Tibial nerve (tissue), 4 donors: ENCODE measurements at regions not wholly inside any gene's neighbourhood (a gene's known extent, or its start where the extent isn't known, plus 50 kb on each side); places are given as distances from the start of the nearest gene placed in this dataset.

Experiments
- DNase-seq, 2 donors: peaks; one replicate each; pipeline ENCODE4 v3.0.0-alpha.2; 2019; ENCODE audit warnings: low spot score in 2 of 2
- H3K27ac ChIP-seq, 4 donors: fragments of 200-600 bp; sonication (generic) in 3 of 4; one replicate each; pipeline ENCODE4 v1.5.1; 2017 to 2019; ENCODE audit warnings: mild to moderate bottlenecking in 1 of 4
- H3K27me3 ChIP-seq, 2 donors: fragments of 200-600 bp; sonication (generic) in 1 of 2; one replicate each; pipeline versions ENCODE4 v1.5.1 to v1.6.0; 2017 to 2019
- H3K36me3 ChIP-seq, 3 donors: fragments of 200-600 bp; sonication (generic); one replicate each; pipeline ENCODE4 v1.5.1; 2018 to 2019
- H3K4me1 ChIP-seq, 4 donors: fragments of 200-600 bp; sonication (generic) in 3 of 4; one replicate each; pipeline ENCODE4 v1.5.1; 2017 to 2019
- H3K4me3 ChIP-seq, 4 donors: fragments of 200-600 bp; sonication (generic) in 3 of 4; one replicate each; pipeline ENCODE4 v1.5.1; 2017 to 2019; ENCODE audit warnings: mild to moderate bottlenecking in 1 of 4, moderate library complexity in 1 of 4
- H3K9me3 ChIP-seq, 4 donors: fragments of 200-600 bp; sonication (generic) in 3 of 4; one replicate each; pipeline ENCODE4 v1.5.1; 2017 to 2019
- EP300 ChIP-seq, 2 donors: sonication (generic); formaldehyde crosslinking; IDR thresholded peaks; one replicate each; pipeline ENCODE4 v1.6.1; 2017; ENCODE audit warnings: antibody characterized with exemption in 2 of 2, mild to moderate bottlenecking in 1 of 2
- POLR2A ChIP-seq, 2 donors: fragments of 450-650 bp; IDR thresholded peaks; one replicate each; pipeline ENCODE4 v1.6.1; 2017; ENCODE audit warnings: antibody characterized with exemption in 2 of 2, mild to moderate bottlenecking in 2 of 2, moderate library complexity in 2 of 2
- WGBS, 2 donors: methylation state at CpG; one replicate each; pipeline ENCODE4 v1.1.5; 2018; 5-methylcytosine and 5-hydroxymethylcytosine counted together
- TF ChIP-seq, protein P1 (sequence below), 5 experiments: fragments of 200-600 bp in 3 of 5; fragments of 450-650 bp in 2 of 5; sonication (generic) in 3 of 5; IDR thresholded peaks; one replicate each; pipeline ENCODE4 v1.5.1; 2016 to 2019; ENCODE audit warnings: antibody characterized with exemption in 5 of 5, mild to moderate bottlenecking in 3 of 5, moderate library complexity in 2 of 5

DNA sequence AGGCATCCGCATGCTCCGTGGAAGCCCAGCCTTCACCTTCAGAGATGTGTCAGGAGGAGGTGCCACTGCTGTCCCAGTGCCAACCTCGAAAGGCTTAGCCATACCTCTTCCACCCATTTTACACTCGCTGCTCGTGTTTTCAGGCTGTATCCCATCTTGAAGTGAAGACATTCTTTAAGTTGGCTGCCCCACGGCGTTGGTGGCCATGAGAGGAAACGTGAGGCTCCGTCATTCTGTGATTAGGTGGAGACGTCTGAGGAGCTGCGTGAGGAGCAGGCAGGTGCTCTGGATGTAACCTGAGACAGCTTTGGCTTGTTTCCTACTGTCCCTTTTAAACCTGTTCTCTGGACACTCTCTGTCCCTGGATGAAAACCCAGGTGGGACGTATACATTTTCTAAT lies 159.9 kb upstream of the RNF32 start:
- Histone ChIP-seq H3K4me3 (no peak overlapping the region), H3K4me1 (peaks cover 0 to 2% (median 0%) of the 10 kb centered on the region in 4 donors), H3K36me3 (no peaks in the 10 kb centered on the region), H3K27me3 (no peaks in the 10 kb centered on the region), H3K27ac (no peak overlapping the region), H3K9me3 (no peaks in the 10 kb centered on the region)
- DNase-seq, result no peak
- TF ChIP-seq, protein P1, sequence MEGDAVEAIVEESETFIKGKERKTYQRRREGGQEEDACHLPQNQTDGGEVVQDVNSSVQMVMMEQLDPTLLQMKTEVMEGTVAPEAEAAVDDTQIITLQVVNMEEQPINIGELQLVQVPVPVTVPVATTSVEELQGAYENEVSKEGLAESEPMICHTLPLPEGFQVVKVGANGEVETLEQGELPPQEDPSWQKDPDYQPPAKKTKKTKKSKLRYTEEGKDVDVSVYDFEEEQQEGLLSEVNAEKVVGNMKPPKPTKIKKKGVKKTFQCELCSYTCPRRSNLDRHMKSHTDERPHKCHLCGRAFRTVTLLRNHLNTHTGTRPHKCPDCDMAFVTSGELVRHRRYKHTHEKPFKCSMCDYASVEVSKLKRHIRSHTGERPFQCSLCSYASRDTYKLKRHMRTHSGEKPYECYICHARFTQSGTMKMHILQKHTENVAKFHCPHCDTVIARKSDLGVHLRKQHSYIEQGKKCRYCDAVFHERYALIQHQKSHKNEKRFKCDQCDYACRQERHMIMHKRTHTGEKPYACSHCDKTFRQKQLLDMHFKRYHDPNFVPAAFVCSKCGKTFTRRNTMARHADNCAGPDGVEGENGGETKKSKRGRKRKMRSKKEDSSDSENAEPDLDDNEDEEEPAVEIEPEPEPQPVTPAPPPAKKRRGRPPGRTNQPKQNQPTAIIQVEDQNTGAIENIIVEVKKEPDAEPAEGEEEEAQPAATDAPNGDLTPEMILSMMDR (IDR thresholded peaks at IDR 0.05), result no peak
- TF ChIP-seq POLR2A (IDR thresholded peaks at IDR 0.05) (no peak), EP300 (IDR thresholded peaks at IDR 0.05) (no peak)
- WGBS, 2 donors, result 86 to 88% methylated on average over 12 of the region's 12 CpGs

GRCh38 chr7:156479596-156479995 lies 161.0 kb upstream of the RNF32 start:
- TF ChIP-seq, protein P1 (IDR thresholded peaks at IDR 0.05), result no peak
- TF ChIP-seq POLR2A (IDR thresholded peaks at IDR 0.05) (no peak), EP300 (IDR thresholded peaks at IDR 0.05) (no peak)
- Histone ChIP-seq H3K4me3 (no peak overlapping the region), H3K27ac (no peak overlapping the region), H3K36me3 (no peaks in the 10 kb centered on the region), H3K9me3 (no peaks in the 10 kb centered on the region), H3K27me3 (no peaks in the 10 kb centered on the region), H3K4me1 (peaks cover 0 to 3% (median 0%) of the 10 kb centered on the region in 4 donors)
- 60 to 64% methylated on average over 2 of the region's 2 CpGs for WGBS, 2 donors
- no peak for DNase-seq

GRCh38 chr7:156478486-156478885 lies 162.1 kb upstream of the RNF32 start:
- WGBS, 2 donors, result 60 to 74% methylated on average over 1 to 11 of the region's 11 CpGs
- DNase-seq, result no peak
- Histone ChIP-seq H3K27ac (no peak overlapping the region), H3K36me3 (no peaks in the 10 kb centered on the region), H3K9me3 (no peaks in the 10 kb centered on the region), H3K4me3 (no peak overlapping the region), H3K27me3 (no peaks in the 10 kb centered on the region), H3K4me1 (peaks cover 0 to 7% (median 0%) of the 10 kb centered on the region in 4 donors)
- TF ChIP-seq POLR2A (IDR thresholded peaks at IDR 0.05) (no peak), EP300 (IDR thresholded peaks at IDR 0.05) (no peak)
- TF ChIP-seq, protein P1 (IDR thresholded peaks at IDR 0.05), result no peak

DNA sequence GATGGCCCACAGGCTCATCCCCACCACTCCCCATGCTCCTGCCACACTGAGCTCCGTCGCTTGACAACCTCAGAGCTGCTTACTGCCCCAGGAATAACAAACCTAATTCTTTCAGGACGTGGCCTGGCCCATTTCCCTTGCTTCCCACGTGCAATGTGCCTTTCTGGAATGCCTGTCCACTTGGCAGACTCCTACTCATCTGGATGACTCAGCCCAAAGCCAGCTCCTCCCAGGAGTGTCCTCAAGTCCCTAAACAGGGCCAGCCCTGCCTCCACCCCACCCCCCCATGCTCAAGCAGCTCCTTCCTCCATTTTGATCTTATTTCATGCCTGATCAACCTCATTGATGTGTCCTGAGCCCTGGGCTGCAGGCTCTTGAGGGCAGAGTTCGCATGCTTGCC lies 164.9 kb upstream of the RNF32 start:
- Histone ChIP-seq H3K4me1 (peaks cover 0 to 7% (median 0%) of the 10 kb centered on the region in 4 donors), H3K27me3 (no peaks in the 10 kb centered on the region), H3K36me3 (peaks cover 0 to 4% (median 0%) of the 10 kb centered on the region in 3 donors), H3K4me3 (no peak overlapping the region), H3K27ac (no peak overlapping the region), H3K9me3 (no peaks in the 10 kb centered on the region)
- TF ChIP-seq, protein P1 (IDR thresholded peaks at IDR 0.05), result no peak
- TF ChIP-seq POLR2A (IDR thresholded peaks at IDR 0.05) (no peak), EP300 (IDR thresholded peaks at IDR 0.05) (no peak)
- WGBS, 2 donors, result 48 to 52% methylated on average over 5 of the region's 5 CpGs
- no peak for DNase-seq

DNA sequence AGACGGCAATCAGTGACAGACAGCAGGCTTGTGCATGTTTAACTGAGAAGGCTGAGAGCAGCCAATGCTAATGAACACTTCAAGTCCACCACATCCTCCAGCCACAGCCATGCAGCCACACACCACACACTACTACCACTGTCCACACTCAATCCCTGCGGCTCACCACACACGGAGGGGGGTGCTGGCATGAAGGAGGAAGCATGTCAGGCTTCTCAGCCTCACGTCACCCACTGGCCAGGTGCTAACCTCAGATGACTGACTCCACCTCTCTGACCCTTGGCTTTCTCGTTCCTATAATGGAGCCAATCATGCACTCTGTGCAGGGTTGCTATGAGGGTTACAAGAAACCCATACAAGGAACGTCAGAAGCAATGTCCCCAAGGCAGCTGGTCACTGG lies 165.4 kb upstream of the RNF32 start:
- TF ChIP-seq POLR2A (IDR thresholded peaks at IDR 0.05) (no peak), EP300 (IDR thresholded peaks at IDR 0.05) (no peak)
- TF ChIP-seq, protein P1 (IDR thresholded peaks at IDR 0.05), result no peak
- Histone ChIP-seq H3K27ac (no peak overlapping the region), H3K4me1 (peaks cover 0 to 7% (median 0%) of the 10 kb centered on the region in 4 donors), H3K36me3 (peaks cover 0 to 9% (median 0%) of the 10 kb centered on the region in 3 donors), H3K9me3 (no peaks in the 10 kb centered on the region), H3K4me3 (no peak overlapping the region), H3K27me3 (no peaks in the 10 kb centered on the region)
- 69 to 84% methylated on average over 6 of the region's 6 CpGs for WGBS, 2 donors
- no peak for DNase-seq
